ENCODE measurements at regions not wholly inside any gene's neighbourhood (a gene's known extent, or its start where the extent isn't known, plus 50 kb on each side); places are given as distances from the start of the nearest gene placed in this dataset.
"Not testable (repeated sequence)": the region's sequence is repeated elsewhere in the genome, so short reads cannot be mapped to it uniquely, and the experiment has no call there.

DNA sequence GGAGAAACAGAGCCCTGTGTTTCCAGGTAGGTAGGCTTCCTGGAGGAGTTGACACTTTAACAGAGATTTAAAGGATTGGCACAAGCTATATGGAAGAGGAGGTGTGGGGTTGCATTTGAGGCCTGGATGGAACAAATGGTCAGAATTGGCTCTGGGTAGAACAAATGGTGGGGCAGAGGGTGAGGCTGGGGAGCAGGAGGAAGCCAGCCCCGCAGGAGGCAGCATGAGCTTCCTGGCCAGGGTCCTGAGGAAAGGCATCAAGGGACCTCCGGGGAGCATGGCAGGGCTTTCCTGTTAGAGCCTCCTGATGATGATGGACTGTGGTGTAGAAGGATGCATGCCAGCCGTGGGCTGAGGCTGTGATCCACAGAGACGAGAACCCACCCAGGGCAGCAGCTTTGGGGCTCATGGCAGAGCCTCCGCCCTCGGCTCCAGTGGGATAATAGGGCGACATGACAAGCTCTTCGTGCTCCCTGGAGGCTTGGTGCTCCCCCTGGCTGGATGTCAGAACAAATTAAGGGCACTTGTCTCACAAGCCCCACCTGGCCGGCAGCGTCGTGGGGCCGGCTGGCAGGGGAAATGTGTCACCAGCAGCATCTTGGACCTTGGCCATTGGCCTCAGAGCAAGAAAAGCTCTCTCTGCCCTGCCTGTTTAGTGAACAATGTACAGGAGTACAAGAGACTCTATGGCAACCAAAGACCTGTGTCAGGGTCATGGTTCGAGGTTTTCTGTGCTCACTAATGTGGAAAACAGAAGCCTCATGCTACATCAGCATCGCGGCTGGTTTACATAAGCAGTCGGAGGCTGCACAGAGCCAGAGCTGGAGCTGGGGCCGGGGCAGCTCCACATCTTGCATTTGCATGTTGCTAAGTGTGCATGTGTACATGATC, 153.5 kb downstream of the MYCN start:
- no peak for DNase-seq

DNA sequence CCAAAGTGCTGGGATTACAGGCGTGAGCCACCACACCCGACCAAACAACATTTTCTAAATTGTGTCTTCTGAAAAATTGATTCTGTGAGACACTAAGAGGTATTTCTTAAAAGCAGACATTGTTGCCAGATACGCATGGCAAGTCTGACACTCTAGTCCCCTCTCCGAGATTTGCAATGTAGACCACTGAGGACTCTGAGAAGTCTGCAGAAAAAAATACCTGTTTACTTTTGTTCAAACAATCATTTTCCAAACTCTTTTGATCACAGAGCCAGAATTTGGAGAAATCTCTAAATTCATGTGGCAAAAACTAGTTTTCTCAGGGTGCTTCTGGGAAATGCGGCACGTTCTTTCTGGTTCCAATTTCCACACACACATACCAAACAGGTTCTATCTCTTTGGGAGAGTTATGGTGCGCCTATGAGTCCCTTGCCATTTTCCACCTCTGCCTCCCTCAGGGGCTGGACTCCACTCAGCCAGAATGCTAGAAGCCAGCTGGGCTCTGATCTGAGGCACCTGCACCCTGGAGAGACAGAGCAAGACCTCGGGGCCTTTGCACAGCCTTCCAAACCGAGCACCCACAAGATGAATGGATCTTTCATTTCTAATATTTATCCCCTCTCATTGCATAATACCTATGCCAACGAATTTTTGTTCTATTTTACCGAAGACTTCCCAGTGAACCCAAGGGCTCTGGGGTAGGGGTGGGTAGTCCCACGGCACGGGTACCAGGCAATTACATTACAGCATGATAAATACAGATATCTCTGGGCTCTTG, 152.7 kb downstream of the MYCN start:
- no peak for DNase-seq

DNA sequence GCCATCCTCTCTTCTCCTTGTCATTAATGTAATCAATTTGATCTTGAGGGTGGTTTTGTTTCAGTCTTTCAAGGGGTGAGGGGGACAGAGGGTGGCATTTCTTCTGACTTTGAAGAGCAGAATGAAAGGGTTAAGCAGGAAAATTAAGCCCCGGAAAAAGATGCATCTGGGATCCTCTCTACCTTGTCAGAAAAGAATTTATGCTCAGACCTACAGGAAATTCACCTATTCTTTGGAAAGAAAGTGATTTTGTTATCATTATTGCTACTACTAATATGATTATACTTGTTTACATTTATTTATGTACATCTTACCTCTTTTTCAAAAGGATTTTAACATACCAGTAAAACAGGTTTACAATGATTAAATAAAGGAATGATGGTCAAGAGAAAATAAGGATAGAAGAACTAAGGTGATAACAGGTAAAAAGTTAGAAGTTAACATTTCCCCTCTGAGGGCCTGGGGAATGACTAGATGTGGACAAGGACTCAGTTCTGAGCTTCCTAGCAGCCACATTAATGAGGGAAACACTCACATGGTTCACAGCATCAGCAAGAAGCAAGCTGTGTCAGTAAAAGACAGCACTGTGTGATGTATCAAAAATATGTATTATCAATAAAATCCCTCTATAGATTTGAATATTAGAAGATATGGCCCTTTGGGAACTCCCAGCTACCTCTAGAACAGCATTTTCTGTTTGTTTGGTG, 151.4 kb downstream of the MYCN start:
- DNase-seq, result no peak

DNA sequence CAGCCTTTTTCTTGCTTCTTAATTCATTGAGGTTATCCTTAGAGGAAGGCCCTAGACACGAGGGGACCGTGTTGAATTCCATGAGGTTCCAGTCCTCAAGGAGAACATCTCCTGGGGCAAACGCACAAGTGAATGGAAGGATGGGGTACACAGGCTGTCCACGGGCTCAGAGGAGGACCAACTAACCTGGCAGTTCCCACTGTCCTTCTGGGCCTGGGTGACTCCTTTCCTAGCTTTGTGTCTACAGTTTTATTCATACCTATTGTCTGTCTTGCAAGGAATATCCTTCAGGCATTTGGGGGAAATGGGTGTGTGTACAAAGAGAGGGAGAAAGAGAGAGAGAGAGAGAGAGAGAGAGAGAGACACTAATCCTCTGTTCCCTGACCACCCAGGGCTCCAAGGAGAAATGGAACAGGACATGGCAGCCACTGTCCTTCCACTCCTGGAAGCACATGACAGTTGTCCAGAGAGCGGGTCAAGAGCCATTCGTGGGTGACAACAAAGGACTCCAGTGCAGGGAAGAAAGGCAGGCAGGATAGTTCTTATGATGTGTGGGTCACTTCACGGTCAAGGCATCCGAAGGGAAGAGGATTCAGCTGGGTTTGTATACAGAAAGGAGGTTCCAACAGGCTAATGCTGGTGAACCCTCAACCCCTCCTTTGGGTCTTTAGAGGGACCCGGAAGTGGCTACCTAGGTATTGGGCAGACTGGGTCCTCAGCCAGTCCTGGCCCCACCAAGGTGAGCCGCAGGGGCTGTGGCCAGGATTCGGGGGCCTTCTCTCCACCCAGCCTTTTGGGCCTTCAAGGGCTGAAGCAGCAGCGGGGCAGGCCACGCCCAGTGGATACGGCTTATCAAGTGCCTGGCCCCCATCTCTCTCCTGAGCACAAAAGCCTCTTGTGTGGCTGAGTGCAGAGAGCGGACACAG, 150.6 kb downstream of the MYCN start:
- no peak for DNase-seq

DNA sequence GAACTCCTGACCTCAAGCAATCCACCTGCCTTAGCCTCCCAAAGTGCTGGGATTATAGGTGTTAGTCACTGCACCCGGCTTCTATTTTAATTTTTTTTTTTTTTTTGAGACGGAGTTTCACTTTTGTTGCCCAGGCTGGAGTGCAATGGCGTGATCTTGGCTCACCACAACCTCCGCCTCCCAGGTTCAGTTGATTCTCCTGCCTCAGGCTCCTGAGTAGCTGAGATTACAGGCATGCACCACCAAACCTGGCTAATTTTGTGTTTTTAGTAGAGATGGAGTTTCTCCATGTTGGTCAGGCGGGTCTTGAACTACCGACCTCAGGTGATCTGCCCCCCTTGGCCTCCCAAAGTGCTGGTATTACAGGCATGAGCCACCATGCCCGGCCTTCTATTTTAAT, 149.1 kb downstream of the MYCN start:
- DNase-seq, result not testable (repeated sequence)

DNA sequence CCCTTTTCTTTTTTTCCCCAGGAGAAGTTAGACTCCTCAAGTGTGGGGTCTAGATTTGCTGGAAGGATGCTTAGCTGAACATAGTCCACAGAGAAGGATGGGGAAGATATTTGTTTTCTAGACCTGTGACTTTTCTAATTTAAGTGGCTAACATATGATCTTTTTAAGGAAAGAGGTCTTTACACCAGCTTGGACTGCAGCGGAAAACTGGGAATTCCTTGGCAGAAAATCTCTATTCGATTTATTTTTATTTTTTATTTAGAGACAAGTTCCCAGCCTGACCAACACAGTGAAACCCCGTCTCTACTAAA, 148.4 kb downstream of the MYCN start:
- DNase-seq, result no peak

DNA sequence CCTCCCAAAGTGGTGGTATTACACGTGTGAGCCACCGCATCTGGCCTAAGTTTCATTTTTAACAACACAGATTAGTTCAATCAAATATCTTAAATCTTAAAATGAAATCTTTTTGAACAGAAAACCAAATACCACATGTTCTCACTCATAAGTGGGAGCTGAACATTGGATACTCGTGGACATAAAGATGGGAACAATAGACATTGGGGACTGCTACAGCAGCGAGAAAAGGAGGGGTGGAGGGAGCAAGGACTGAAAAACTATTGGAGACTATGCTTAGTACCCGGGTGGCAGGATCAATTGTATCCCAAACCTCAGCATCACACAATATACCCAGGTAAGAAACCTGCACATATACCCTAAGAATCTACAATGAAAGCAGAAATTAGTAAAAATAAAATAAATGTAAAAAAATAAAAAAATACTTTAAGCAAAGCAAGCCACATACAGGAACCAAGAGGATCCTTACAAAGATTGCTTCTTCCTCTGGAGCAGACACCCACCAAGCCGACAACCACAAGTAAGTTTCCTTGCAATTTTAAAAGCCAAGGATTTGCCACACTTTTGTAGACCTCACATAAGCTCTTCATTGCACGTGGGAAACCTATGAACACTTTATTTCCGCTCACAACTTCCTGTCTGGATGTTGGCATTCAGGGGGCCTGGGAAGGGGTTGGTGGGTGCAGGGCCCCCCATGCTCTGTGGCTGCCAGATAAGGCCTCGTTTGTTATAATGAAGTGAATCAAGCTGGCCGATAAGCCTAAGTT, 147.9 kb downstream of the MYCN start:
- no peak for DNase-seq

DNA sequence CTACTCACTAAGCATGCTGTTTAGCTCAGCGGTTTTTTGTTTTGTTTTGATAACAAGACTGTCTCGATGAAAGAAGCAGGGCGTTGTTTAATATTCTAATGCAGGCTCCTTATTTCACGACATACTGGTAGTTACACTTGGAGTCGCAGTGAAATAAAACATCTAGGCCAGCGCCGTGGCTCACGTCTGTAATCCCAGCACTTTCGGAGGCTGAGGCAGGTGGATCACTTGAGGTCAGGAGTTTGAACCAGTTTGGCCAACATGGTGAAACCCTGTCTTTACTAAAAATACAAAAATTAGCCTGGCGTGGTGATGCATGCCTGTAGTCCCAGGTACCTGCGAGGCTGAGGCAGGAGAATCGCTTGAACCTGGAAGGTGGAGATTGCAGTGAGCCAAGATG, 145.8 kb downstream of the MYCN start:
- DNase-seq, result not testable (repeated sequence)

DNA sequence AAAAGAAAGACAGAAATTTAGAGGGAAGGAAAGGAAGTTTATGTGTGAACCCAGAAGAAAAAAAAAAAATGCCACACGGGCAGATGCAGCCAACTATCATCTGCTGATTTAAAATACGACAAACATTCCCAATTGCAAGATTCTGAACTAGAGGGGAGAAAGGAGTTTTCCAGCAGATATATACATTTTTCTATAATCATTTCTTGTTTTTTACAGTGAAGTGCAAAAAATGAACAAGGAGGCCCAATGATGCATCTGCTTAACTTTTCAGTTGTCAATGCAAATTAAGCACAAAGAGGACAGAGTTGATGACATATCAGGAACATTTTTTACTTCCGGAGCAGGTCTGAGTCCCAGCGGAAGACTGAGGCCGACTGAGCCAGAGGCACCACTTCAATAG, 144.7 kb downstream of the MYCN start:
- DNase-seq, result no peak

DNA sequence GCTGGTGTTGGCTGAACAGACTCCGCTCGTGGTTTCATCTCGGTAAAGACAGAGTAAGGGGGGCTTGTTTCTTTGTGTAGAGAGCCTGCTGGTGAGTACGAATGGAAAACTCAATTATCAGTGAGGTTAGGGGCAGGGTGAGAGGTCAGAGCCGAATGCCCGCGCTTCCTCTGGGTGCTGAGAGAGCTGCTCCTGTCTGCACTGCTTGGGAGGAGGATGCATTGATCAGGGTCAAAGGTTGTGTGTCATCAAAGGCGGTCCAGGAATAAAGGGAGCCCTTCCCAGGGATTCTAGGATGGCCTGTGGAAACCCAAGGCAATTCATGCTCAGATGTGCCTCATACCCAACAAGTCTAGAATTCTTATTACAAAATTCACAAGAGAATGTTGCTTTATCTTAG, 143.9 kb downstream of the MYCN start:
- DNase-seq, result no peak

DNA sequence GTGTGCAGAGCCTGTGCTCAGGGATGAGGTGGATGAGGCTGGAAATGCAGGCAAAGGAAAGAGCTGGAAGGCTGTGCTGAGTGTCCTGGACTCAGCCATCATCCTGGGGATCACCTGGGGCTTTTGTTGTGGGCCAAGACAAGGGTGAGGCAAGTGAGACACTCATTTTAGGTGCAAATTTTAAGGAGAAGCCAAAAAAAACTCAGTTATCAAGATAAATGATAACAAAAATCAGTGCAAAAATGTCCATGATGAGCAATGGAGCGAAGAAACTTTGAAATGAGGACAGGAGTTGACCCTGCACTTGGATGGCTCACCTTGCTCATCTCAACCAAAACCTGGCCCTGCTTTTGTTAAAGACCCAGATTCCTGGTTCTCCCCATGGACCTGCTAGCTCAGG, 141.9 kb downstream of the MYCN start:
- DNase-seq, result no peak

DNA sequence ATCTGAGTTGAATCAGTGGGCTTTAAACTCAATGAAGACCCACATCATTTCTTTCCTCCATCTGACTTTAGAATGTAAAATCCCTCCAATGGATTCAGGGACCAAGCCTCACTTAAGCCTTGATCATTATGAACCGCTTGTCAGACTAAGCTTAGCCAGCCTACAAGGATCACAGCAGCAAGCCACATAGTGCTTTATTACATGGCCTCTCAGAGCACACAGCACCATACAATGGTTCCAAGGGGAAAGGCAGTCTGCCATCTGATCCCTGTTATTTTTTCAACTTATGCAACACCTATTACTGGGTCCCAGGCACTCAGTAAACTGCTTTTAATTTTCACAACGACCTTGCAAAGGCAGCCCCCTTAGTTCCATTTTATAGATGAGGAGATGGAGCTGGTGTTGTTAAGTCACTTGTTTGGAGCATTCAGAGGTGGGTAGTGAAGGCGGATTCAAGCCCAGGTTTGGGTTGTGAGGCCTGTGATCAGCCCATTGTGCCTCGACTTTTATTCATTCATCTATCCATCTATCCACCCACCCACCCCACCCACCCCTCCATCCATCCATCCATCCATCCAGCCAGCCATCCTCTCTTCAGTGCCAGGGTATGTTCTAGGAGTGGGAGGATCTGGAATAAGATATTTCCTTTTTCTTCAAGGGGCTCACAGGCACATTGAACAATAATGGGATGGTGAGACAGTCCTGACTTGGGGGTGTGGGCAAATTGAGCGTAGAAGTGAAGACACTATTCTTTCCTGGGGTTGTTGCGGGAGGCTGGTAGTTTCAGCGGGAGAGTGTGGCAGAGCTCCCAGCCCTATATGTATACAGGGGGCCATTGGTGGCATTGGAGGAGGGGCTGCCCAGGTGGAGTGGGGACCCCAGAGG, 141.2 kb downstream of the MYCN start:
- no peak for DNase-seq

DNA sequence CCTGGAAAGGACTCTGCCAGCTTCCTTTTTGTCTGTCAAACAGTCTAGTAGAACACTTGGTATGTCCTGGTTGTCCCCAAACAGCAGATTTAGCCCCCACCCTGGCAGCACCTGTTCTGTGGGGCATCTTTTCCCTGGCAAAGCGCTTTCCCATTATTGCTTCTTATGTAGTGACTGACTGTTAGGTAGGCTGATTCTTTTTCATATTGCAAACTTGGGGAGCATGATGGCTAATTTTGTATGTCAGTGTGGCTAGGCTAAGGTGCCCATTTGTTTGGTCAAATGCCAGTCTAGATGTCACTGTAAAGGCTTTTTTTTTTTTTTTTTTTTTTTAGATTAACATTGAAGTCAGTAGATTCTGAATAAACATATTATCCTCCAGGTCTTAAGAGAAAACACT, 140.2 kb downstream of the MYCN start:
- DNase-seq, result no peak

DNA sequence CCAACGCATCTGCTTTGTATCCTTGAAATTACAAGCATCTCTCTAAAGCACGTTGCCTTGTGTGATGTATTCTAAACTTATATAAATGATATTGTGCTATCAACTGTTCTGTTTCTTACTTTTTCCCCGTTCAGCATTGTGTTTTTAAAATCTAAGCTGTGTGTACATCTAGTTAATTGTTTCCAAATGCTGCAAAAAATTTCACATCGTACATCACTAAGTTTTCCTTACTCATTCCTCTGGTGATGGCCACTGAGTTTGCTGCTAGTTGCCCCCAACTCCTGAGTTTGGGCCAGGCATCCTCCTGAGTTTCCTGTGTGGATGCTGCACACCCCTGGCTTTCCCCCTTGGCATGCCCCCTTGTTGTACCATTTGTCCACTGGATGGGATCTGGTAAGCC, 139.7 kb downstream of the MYCN start:
- no peak for DNase-seq

DNA sequence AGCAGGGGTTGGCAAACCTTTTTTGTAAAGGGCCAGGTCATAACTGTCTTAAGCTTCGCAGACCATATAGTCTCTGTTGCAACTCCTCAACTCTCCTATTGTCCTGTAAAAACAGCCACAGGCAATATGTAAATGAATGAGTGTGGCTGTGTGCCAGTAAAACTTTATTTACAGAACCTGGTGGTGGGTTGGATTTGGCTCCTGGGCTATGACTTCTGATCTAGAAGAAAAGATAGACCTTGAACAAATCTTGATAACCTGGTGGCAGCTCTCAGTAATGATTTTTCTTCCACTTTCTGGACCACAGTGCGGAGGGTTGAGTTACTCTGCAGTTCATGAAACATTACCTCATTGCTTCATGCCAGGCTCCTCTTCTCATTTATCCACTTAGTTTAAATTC, 139.3 kb downstream of the MYCN start:
- no peak for DNase-seq

DNA sequence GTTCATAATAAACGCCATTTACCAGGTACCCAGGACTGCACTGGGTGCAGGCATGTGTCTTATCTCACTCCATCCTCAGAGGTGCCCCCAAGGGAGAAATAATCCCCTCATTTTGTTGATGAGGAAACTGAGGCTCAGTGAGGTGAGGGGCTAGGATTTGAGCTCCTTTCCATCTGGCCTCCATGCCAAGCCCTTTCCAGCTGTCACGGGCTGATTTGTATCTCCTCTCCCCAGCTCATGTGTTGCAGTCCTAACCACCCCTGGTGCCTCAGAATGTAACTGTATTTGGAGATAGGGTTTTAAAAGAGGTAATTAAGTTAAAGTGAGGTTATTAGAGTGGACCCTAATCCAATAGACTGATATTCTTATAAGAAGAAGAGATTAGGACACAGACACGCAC, 137.3 kb downstream of the MYCN start:
- DNase-seq, result no peak

DNA sequence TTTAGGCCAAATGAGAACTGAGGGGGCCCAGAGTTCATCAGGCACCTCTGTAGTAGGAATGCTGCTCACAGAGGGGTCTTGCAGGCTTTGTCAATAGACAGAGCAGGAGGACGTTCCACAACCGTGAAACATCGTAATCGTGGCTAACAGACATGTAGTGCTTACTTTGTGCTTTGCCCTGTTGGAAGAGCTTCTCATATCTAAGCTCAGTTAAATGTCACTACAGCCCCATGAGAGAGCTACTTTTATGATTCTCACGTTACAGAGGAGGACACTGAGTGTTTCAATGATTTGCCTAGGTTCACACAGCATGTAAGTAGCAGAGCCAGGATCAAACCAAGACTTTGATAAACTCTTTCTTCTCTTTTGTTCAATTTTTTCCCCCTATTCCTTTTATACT, 136.6 kb downstream of the MYCN start:
- no peak for DNase-seq

DNA sequence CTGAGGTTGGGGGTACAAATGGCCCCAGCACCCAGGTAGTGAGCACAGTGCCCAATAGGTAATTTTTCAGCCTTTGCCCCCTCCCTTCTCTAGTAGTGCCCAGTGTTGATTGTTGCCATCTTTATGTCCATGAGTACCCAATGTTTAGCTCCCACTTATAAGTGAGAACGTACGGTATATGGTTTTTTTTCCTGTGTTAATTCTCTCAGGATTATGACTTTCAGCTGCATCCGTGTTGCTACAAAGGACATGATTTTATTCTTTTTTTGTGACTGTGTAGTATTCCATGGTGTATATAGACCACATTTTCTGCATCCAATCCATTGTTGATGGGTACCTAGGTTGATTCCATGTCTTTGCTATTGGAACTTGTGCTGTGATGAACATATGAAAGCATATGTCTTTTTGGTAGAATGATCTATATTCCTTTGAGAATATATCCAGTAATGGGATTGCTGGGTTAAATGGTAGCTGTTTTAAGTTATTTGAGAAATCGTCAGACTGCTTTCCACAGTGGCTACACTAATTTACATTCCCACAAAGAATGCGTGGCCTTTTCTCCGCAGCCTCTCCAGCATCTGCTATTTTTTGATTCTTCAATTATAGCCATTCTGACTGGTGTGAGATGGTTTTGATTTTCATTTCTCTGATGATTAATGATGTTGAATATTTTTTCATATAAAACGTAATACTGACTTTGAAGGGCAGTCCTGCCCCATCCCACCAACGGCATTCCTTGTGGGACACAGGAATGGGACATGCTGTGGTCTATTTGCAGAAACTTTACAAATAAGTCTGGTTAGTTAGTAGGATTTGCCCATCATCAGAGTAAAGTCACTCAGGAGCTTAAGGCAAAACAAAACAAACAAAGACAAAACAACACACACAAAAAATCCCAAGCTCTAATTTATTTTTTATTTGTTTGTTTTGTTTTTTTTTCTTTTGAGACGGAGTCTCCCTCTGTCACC, 135.0 kb downstream of the MYCN start:
- no peak for DNase-seq

DNA sequence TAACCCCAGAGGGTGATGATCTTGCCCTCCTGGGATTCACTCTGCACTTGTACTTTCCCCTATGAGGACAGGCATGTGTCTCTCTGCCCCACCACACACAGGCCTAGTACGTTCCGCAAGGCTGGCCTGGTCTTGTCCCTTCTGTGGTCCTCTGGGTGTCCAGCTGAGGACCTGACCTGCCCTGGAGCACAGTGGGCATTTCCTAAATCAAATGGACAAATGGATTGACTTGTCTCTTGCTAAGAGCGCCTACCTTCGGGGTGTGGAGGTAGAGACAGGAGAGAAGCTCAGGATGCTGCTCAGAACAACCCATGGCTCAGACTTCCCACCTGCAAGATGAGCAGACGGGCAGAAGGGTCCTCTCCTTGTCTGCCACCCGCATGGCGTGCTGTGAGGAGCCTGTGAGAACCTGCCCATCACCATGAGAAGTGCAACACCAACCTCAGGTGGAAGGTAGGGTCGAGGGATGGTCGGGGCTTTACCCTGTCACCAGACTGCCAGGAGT, 133.6 kb downstream of the MYCN start:
- no peak for DNase-seq
